Naive thymus-derived CD8-positive, alpha-beta T cell (primary cell): ENCODE measurements at regions not wholly inside any gene's neighbourhood (a gene's known extent, or its start where the extent isn't known, plus 50 kb on each side); places are given as distances from the start of the nearest gene placed in this dataset.
"Not testable (repeated sequence)": the region's sequence is repeated elsewhere in the genome, so short reads cannot be mapped to it uniquely, and the experiment has no call there.

Source experiments
- ATAC-seq, 2 donors: fragments of 150-1000 bp; cut with Tn5 transposase in 1 of 2; sonication (Bioruptor Pico), chemical (Tn5 transposase) in 1 of 2; 1 replicate in 1 of 2; 2 replicates in 1 of 2; pipeline ENCODE4 v1.10.0; 2021; ENCODE audit warnings: mild to moderate bottlenecking in 2 of 2, moderate library complexity in 2 of 2
- POLR2A ChIA-PET: fragments of 350-600 bp; sonication (Branson Sonifier 250); formaldehyde crosslinking; loops from one replicate; lab custom pipeline; 2021; ENCODE audit warnings: antibody characterized with exemption; lab: Charles Lee
- DNase-seq, 10 donors: peaks; one replicate each; pipeline versions ENCODE4 v3.0.0 to v3.0.0-alpha.2; 2020 to 2022
- H3K27ac Mint-ChIP-seq, 10 donors: one replicate each; pipeline ENCODE4 v1.8.0; 2020 to 2022; ENCODE audit warnings: mild to moderate bottlenecking in 10 of 10, mixed read lengths in 10 of 10, moderate library complexity in 4 of 10, inconsistent platforms in 1 of 10
- H3K27me3 Mint-ChIP-seq, 5 donors: one replicate each; pipeline ENCODE4 v1.8.0; 2021 to 2022; ENCODE audit warnings: mixed read lengths in 5 of 5
- H3K36me3 Mint-ChIP-seq, 3 donors: one replicate each; pipeline ENCODE4 v1.8.0; 2020 to 2022; ENCODE audit warnings: mixed read lengths in 3 of 3, mild to moderate bottlenecking in 2 of 3, inconsistent platforms in 1 of 3
- H3K4me1 Mint-ChIP-seq, 4 donors: one replicate each; pipeline ENCODE4 v1.8.0; 2021 to 2022; ENCODE audit warnings: mixed read lengths in 4 of 4
- H3K4me3 Mint-ChIP-seq, 10 donors: one replicate each; pipeline ENCODE4 v1.8.0; 2020 to 2022; ENCODE audit warnings: mild to moderate bottlenecking in 10 of 10, mixed read lengths in 10 of 10, moderate library complexity in 6 of 10, inconsistent platforms in 1 of 10
- H3K9me3 Mint-ChIP-seq, 9 donors: one replicate each; pipeline ENCODE4 v1.8.0; 2020 to 2022; ENCODE audit warnings: mixed read lengths in 9 of 9, mild to moderate bottlenecking in 3 of 9, inconsistent platforms in 1 of 9, moderate library complexity in 1 of 9

GRCh38 chr18:35857581-35857980 is 114.9 kb upstream of the RMP24 start:
- Mint-ChIP-seq H3K9me3 (peaks cover 0 to 12% (median 0%) of the 10 kb centered on the region in 9 donors), H3K27me3 (peaks cover 7 to 20% (median 9%) of the 10 kb centered on the region in 5 donors)
- H3K4me3 Mint-ChIP-seq, H3K4me1 Mint-ChIP-seq, H3K36me3 Mint-ChIP-seq, POLR2A ChIA-PET, ATAC-seq, H3K27ac Mint-ChIP-seq, DNase-seq: not testable (repeated sequence)

- H3K4me1 Mint-ChIP-seq = no peaks in the 10 kb centered on the region
- H3K36me3 Mint-ChIP-seq = peaks cover 0 to 5% (median 0%) of the 10 kb centered on the region in 3 donors
- DNase-seq = no peak
- H3K9me3 Mint-ChIP-seq = peaks cover 0 to 4% (median 0%) of the 10 kb centered on the region in 9 donors
- POLR2A ChIA-PET = no interaction called here
- H3K27ac Mint-ChIP-seq = no peak overlapping the region
- no peak for ATAC-seq
- peaks cover 0 to 12% (median 6%) of the 10 kb centered on the region in 5 donors for H3K27me3 Mint-ChIP-seq
- H3K4me3 Mint-ChIP-seq = no peak overlapping the region
These were observed 110.9 kb upstream of the RMP24 start for GRCh38 chr18:35861367-35862118.

- H3K4me1 Mint-ChIP-seq = no peaks in the 10 kb centered on the region
- no peak for DNase-seq
- peaks cover 0 to 2% (median 0%) of the 10 kb centered on the region in 9 donors for H3K9me3 Mint-ChIP-seq
- H3K27ac Mint-ChIP-seq = no peak overlapping the region
- POLR2A ChIA-PET = no interaction called here
- peaks cover 0 to 8% (median 7%) of the 10 kb centered on the region in 5 donors for H3K27me3 Mint-ChIP-seq
- no peak for ATAC-seq
- H3K4me3 Mint-ChIP-seq = no peak overlapping the region
- H3K36me3 Mint-ChIP-seq = peaks cover 0 to 5% (median 0%) of the 10 kb centered on the region in 3 donors
These were observed 110.3 kb upstream of the RMP24 start for GRCh38 chr18:35862119-35862640.

GRCh38 chr18:35864916-35865315 is 107.6 kb upstream of the RMP24 start:
- no peaks in the 10 kb centered on the region for H3K36me3 Mint-ChIP-seq
- peaks cover 0 to 2% (median 0%) of the 10 kb centered on the region in 9 donors for H3K9me3 Mint-ChIP-seq
- DNase-seq = no peak
- POLR2A ChIA-PET = no interaction called here
- H3K4me1 Mint-ChIP-seq = no peaks in the 10 kb centered on the region
- no peak overlapping the region for H3K27ac Mint-ChIP-seq
- H3K27me3 Mint-ChIP-seq = peaks cover 0 to 3% (median 1%) of the 10 kb centered on the region in 5 donors
- ATAC-seq = no peak
- no peak overlapping the region for H3K4me3 Mint-ChIP-seq

- DNase-seq = no peak
- no peak overlapping the region for H3K4me3 Mint-ChIP-seq
- H3K27ac Mint-ChIP-seq = no peak overlapping the region
- H3K4me1 Mint-ChIP-seq = no peaks in the 10 kb centered on the region
- peaks cover 0 to 18% (median 0%) of the 10 kb centered on the region in 9 donors for H3K9me3 Mint-ChIP-seq
- H3K27me3 Mint-ChIP-seq = peaks cover 0 to 19% (median 12%) of the 10 kb centered on the region in 5 donors
- POLR2A ChIA-PET = no interaction called here
- peaks cover 0 to 5% (median 0%) of the 10 kb centered on the region in 3 donors for H3K36me3 Mint-ChIP-seq
- ATAC-seq = no peak
These were observed 103.6 kb upstream of the RMP24 start for GRCh38 chr18:35868915-35869314.

GRCh38 chr18:35871337-35871736 is 101.1 kb upstream of the RMP24 start:
- no peak for DNase-seq
- no peak overlapping the region for H3K4me3 Mint-ChIP-seq
- H3K36me3 Mint-ChIP-seq = peaks cover 0 to 5% (median 0%) of the 10 kb centered on the region in 3 donors
- H3K27me3 Mint-ChIP-seq = peaks cover 0 to 19% (median 13%) of the 10 kb centered on the region in 5 donors
- no peaks in the 10 kb centered on the region for H3K4me1 Mint-ChIP-seq
- no peak overlapping the region for H3K27ac Mint-ChIP-seq
- no peak for ATAC-seq
- H3K9me3 Mint-ChIP-seq = peaks cover 0 to 18% (median 0%) of the 10 kb centered on the region in 9 donors
- POLR2A ChIA-PET = no interaction called here

- ATAC-seq = no peak
- Mint-ChIP-seq H3K36me3 (peaks cover 0 to 5% (median 0%) of the 10 kb centered on the region in 3 donors), H3K4me1 (no peaks in the 10 kb centered on the region), H3K27me3 (peaks cover 2 to 19% (median 15%) of the 10 kb centered on the region in 5 donors), H3K27ac (no peak overlapping the region), H3K9me3 (peaks cover 0 to 18% (median 0%) of the 10 kb centered on the region in 9 donors), H3K4me3 (no peak overlapping the region)
- POLR2A ChIA-PET = no interaction called here
- DNase-seq = no peak
These were observed 96.9 kb upstream of the RMP24 start for GRCh38 chr18:35875566-35875965.

- Mint-ChIP-seq H3K4me1 (no peaks in the 10 kb centered on the region), H3K4me3 (no peak overlapping the region), H3K27ac (no peak overlapping the region), H3K27me3 (peaks cover 2 to 14% (median 12%) of the 10 kb centered on the region in 5 donors), H3K36me3 (peaks cover 0 to 5% (median 0%) of the 10 kb centered on the region in 3 donors), H3K9me3 (peaks cover 0 to 18% (median 0%) of the 10 kb centered on the region in 9 donors)
- no peak for DNase-seq
- POLR2A ChIA-PET = no interaction called here
- ATAC-seq = no peak
These were observed 96.2 kb upstream of the RMP24 start for GRCh38 chr18:35876243-35876642.

GRCh38 chr18:35880788-35881455 is 91.6 kb upstream of the RMP24 start:
- peaks cover 0 to 20% (median 7%) of the 10 kb centered on the region in 5 donors for H3K27me3 Mint-ChIP-seq
- ATAC-seq = no peak
- H3K27ac Mint-ChIP-seq = no peak overlapping the region
- H3K4me3 Mint-ChIP-seq = no peak overlapping the region
- POLR2A ChIA-PET = no interaction called here
- H3K9me3 Mint-ChIP-seq = no peaks in the 10 kb centered on the region
- H3K4me1 Mint-ChIP-seq = no peaks in the 10 kb centered on the region
- no peak for DNase-seq
- H3K36me3 Mint-ChIP-seq = no peaks in the 10 kb centered on the region

GRCh38 chr18:35888329-35888728 is 84.2 kb upstream of the RMP24 start:
- DNase-seq (no peak), ATAC-seq (no peak)
- Mint-ChIP-seq H3K9me3 (peaks cover 12 to 21% (median 14%) of the 10 kb centered on the region in 9 donors), H3K27me3 (peaks cover 0 to 34% (median 9%) of the 10 kb centered on the region in 5 donors), H3K4me3 (no peak overlapping the region), H3K27ac (no peak overlapping the region), H3K4me1 (no peaks in the 10 kb centered on the region), H3K36me3 (peaks cover 0 to 8% (median 0%) of the 10 kb centered on the region in 3 donors)
- POLR2A ChIA-PET = no interaction called here

- H3K36me3 Mint-ChIP-seq = peaks cover 0 to 9% (median 0%) of the 10 kb centered on the region in 3 donors
- H3K27me3 Mint-ChIP-seq = peaks cover 0 to 22% (median 11%) of the 10 kb centered on the region in 5 donors
- POLR2A ChIA-PET = no interaction called here
- no peak overlapping the region for H3K4me3 Mint-ChIP-seq
- ATAC-seq = no peak
- peak overlapping the region in 1 of 10 donors; percentile 24 for H3K27ac Mint-ChIP-seq
- no peaks in the 10 kb centered on the region for H3K4me1 Mint-ChIP-seq
- peaks cover 12 to 22% (median 16%) of the 10 kb centered on the region in 9 donors for H3K9me3 Mint-ChIP-seq
- no peak for DNase-seq
These were observed 82.8 kb upstream of the RMP24 start for GRCh38 chr18:35889677-35890076.

GRCh38 chr18:35890323-35890722 is 82.2 kb upstream of the RMP24 start:
- H3K27ac Mint-ChIP-seq = no peak overlapping the region
- ATAC-seq = no peak
- peaks cover 0 to 9% (median 0%) of the 10 kb centered on the region in 3 donors for H3K36me3 Mint-ChIP-seq
- POLR2A ChIA-PET = no interaction called here
- H3K27me3 Mint-ChIP-seq = peaks cover 0 to 22% (median 11%) of the 10 kb centered on the region in 5 donors
- no peak for DNase-seq
- peaks cover 12 to 22% (median 16%) of the 10 kb centered on the region in 9 donors for H3K9me3 Mint-ChIP-seq
- no peak overlapping the region for H3K4me3 Mint-ChIP-seq
- no peaks in the 10 kb centered on the region for H3K4me1 Mint-ChIP-seq

- POLR2A ChIA-PET = no interaction called here
- H3K9me3 Mint-ChIP-seq = peaks cover 12 to 22% (median 16%) of the 10 kb centered on the region in 9 donors
- H3K27me3 Mint-ChIP-seq = peaks cover 1 to 26% (median 10%) of the 10 kb centered on the region in 5 donors
- no peak for DNase-seq
- peaks cover 0 to 9% (median 0%) of the 10 kb centered on the region in 3 donors for H3K36me3 Mint-ChIP-seq
- no peaks in the 10 kb centered on the region for H3K4me1 Mint-ChIP-seq
- H3K4me3 Mint-ChIP-seq = no peak overlapping the region
- H3K27ac Mint-ChIP-seq = no peak overlapping the region
- ATAC-seq = no peak
These were observed 80.4 kb upstream of the RMP24 start for GRCh38 chr18:35892118-35892517.
